OCI-M1 (cell line): ENCODE measurements at regions not wholly inside any gene's neighbourhood (a gene's known extent, or its start where the extent isn't known, plus 50 kb on each side); places are given as distances from the start of the nearest gene placed in this dataset.

Source experiments
- DNase-seq: peaks from one replicate; lab custom pipeline; 2025; lab: John Stamatoyannopoulos, UW

- peak; percentile 66 for DNase-seq
Observed at GRCh38 chr4:116438417-116438816, 647.0 kb downstream of the TRAM1L1 start.

- peak; percentile 22 for DNase-seq
Observed at GRCh38 chr4:116427666-116428065, 657.7 kb downstream of the TRAM1L1 start.

GRCh38 chr4:116413222-116413621 lies 672.2 kb downstream of the TRAM1L1 start:
- DNase-seq: peak; percentile 73

GRCh38 chr4:116401293-116401692 lies 684.1 kb downstream of the TRAM1L1 start:
- DNase-seq: no peak

- DNase-seq: peak; percentile 72
Observed at GRCh38 chr4:116400480-116400879, 684.9 kb downstream of the TRAM1L1 start.

- DNase-seq: no peak
Observed at GRCh38 chr4:116397714-116398113, 687.7 kb downstream of the TRAM1L1 start.

- DNase-seq: no peak
Observed at GRCh38 chr4:116397291-116397690, 688.1 kb downstream of the TRAM1L1 start.

- DNase-seq: no peak
Observed at GRCh38 chr4:116395408-116395807, 690.0 kb downstream of the TRAM1L1 start.

GRCh38 chr4:116391020-116391419 lies 694.4 kb downstream of the TRAM1L1 start:
- peak; percentile 38 for DNase-seq

GRCh38 chr4:116389139-116389538 lies 696.2 kb downstream of the TRAM1L1 start:
- DNase-seq: no peak

- peak; percentile 82 for DNase-seq
Observed at GRCh38 chr4:116387937-116388474, 697.4 kb downstream of the TRAM1L1 start.

- DNase-seq: no peak
Observed at GRCh38 chr4:116386856-116387255, 698.5 kb downstream of the TRAM1L1 start.

- peak; percentile 89 for DNase-seq
Observed at GRCh38 chr4:116385583-116385982, 699.8 kb downstream of the TRAM1L1 start.

- DNase-seq: no peak
Observed at GRCh38 chr4:116374815-116375214, 710.6 kb downstream of the TRAM1L1 start.

- DNase-seq: no peak
Observed at GRCh38 chr4:116362583-116362982, 722.8 kb downstream of the TRAM1L1 start.

- DNase-seq: no peak
Observed at GRCh38 chr4:116361790-116362189, 723.6 kb downstream of the TRAM1L1 start.

GRCh38 chr4:116358633-116359222 lies 726.6 kb downstream of the TRAM1L1 start:
- peak; percentile 96 for DNase-seq

- DNase-seq: peak; percentile 67
Observed at GRCh38 chr4:116357758-116358157, 727.6 kb downstream of the TRAM1L1 start.

- DNase-seq: peak; percentile 54
Observed at GRCh38 chr4:116346750-116347149, 738.6 kb downstream of the TRAM1L1 start.

- peak; percentile 87 for DNase-seq
Observed at GRCh38 chr4:116343809-116344208, 741.6 kb downstream of the TRAM1L1 start.

- DNase-seq: no peak
Observed at GRCh38 chr4:116342143-116342542, 743.2 kb downstream of the TRAM1L1 start.

GRCh38 chr4:116332508-116332907 lies 752.9 kb downstream of the TRAM1L1 start:
- peak; percentile 80 for DNase-seq

- DNase-seq: peak; percentile 82
Observed at GRCh38 chr4:116328261-116328860, 757.0 kb downstream of the TRAM1L1 start.

GRCh38 chr4:116323606-116324005 lies 761.8 kb downstream of the TRAM1L1 start:
- DNase-seq: no peak
